Neural cell (in vitro differentiated cells): ENCODE measurements at regions not wholly inside any gene's neighbourhood (a gene's known extent, or its start where the extent isn't known, plus 50 kb on each side); places are given as distances from the start of the nearest gene placed in this dataset.

Experiments used
- H2AFZ ChIP-seq: fragments of 200-600, 300-800 bp; sonication (generic), shearing (Covaris generic); 2 replicates; pipeline ENCODE4 v1.6.0; 2014; ENCODE audit warnings: low read depth, mild to moderate bottlenecking, antibody characterized with exemption, low read length, moderate library complexity
- H3F3A ChIP-seq: fragments of 200-600 bp; shearing (Covaris generic); 2 replicates; pipeline ENCODE4 v1.6.1; 2016; ENCODE audit warnings: mild to moderate bottlenecking, moderate library complexity, mixed read lengths, antibody characterized with exemption, low read length; ENCODE audit not compliant: insufficient read depth, poor library complexity, severe bottlenecking
- H3K27ac ChIP-seq: fragments of 200-600, 300-800 bp; sonication (generic), shearing (Covaris generic); 2 replicates; pipeline ENCODE4 v1.5.1; 2014; ENCODE audit warnings: mild to moderate bottlenecking, low read length, moderate library complexity
- H3K27me3 ChIP-seq: fragments of 300-800, 200-600 bp; sonication (generic), shearing (Covaris generic); 2 replicates; pipeline ENCODE4 v1.6.0; 2014; ENCODE audit warnings: mild to moderate bottlenecking, low read depth, low read length, moderate library complexity; ENCODE audit not compliant: insufficient read depth
- H3K36me3 ChIP-seq: fragments of 300-800, 200-600 bp; sonication (generic), shearing (Covaris generic); 2 replicates; pipeline ENCODE4 v1.5.1; 2014; ENCODE audit warnings: mild to moderate bottlenecking, antibody characterized with exemption, low read length, moderate library complexity; ENCODE audit not compliant: insufficient read depth
- H3K4me2 ChIP-seq: fragments of 300-800, 200-600 bp; sonication (generic), shearing (Covaris generic); 2 replicates; pipeline ENCODE4 v1.6.0; 2014; ENCODE audit warnings: mild to moderate bottlenecking, low read length
- H3K4me3 ChIP-seq: fragments of 300-800, 200-600 bp; sonication (generic), shearing (Covaris generic); 2 replicates; pipeline ENCODE4 v1.5.1; 2014; ENCODE audit warnings: mild to moderate bottlenecking, low read length, moderate library complexity
- H3K79me2 ChIP-seq: fragments of 200-600 bp; shearing (Covaris generic); replicated peaks from 2 replicates; pipeline ENCODE4 v1.6.0; 2014; ENCODE audit warnings: mild to moderate bottlenecking, low read length, moderate library complexity; ENCODE audit not compliant: insufficient read depth
- H3K9ac ChIP-seq: fragments of 300-800, 200-600 bp; sonication (generic), shearing (Covaris generic); 2 replicates; pipeline ENCODE4 v1.6.1; 2016; ENCODE audit warnings: mild to moderate bottlenecking, low read length, mixed read lengths
- H3K9me2 ChIP-seq: fragments of 200-600 bp; shearing (Covaris generic); 2 replicates; pipeline ENCODE4 v1.6.1; 2016; ENCODE audit warnings: mild to moderate bottlenecking, low read length, mixed read lengths; ENCODE audit not compliant: insufficient read depth
- H3K9me3 ChIP-seq: fragments of 200-600, 300-800 bp; sonication (generic), shearing (Covaris generic); 2 replicates; pipeline ENCODE4 v1.6.1; 2016; ENCODE audit warnings: mild to moderate bottlenecking, mixed run types, low read length, moderate library complexity, mixed read lengths
- H4K20me1 ChIP-seq: fragments of 200-600 bp; shearing (Covaris generic); 2 replicates; pipeline ENCODE4 v1.6.1; 2016; ENCODE audit warnings: mild to moderate bottlenecking, mixed run types; ENCODE audit not compliant: insufficient read depth
- EP300 ChIP-seq: fragments of 450-650 bp; conservative IDR thresholded peaks from 2 replicates; pipeline ENCODE4 v1.6.1; 2014; ENCODE audit warnings: antibody characterized with exemption, mild to moderate bottlenecking, moderate library complexity; ENCODE audit not compliant: poor library complexity, severe bottlenecking
- EZH2 ChIP-seq: fragments of 200-600, 300-800 bp; shearing (Covaris generic), sonication (generic); IDR thresholded peaks from 2 replicates; pipeline ENCODE4 v1.6.1; 2014; ENCODE audit warnings: antibody characterized with exemption, low read length, borderline replicate concordance, mild to moderate bottlenecking; ENCODE audit not compliant: insufficient read depth, poor library complexity, severe bottlenecking
- MXI1 ChIP-seq: fragments of 450-650 bp; conservative IDR thresholded peaks from 2 replicates; pipeline ENCODE4 v1.6.1; 2014; ENCODE audit warnings: antibody characterized with exemption, mild to moderate bottlenecking; ENCODE audit not compliant: poor library complexity, severe bottlenecking
- POLR2AphosphoS5 ChIP-seq: IDR thresholded peaks from 2 replicates; pipeline ENCODE4 v1.6.1; 2012
- SMC3 ChIP-seq: fragments of 450-650 bp; conservative IDR thresholded peaks from 2 replicates; pipeline ENCODE4 v1.6.1; 2014; ENCODE audit warnings: antibody characterized with exemption, mild to moderate bottlenecking, moderate library complexity; ENCODE audit not compliant: poor library complexity
- TAF1 ChIP-seq: IDR thresholded peaks from 2 replicates; pipeline ENCODE4 v1.6.1; 2012; ENCODE audit warnings: low read depth
- TF ChIP-seq, protein P1 (sequence below): IDR thresholded peaks from 2 replicates; pipeline ENCODE4 v1.6.1; 2012; ENCODE audit warnings: borderline replicate concordance
- TF ChIP-seq, protein P2 (sequence below): fragments of 450-650 bp; IDR thresholded peaks from 2 replicates; pipeline ENCODE4 v1.5.1; 2014; ENCODE audit warnings: antibody characterized with exemption, mild to moderate bottlenecking, moderate library complexity; ENCODE audit not compliant: poor library complexity, severe bottlenecking

GRCh38 chr20:5465604-5465927, 145.2 kb downstream of the GPCPD1 start:
- no peaks in the 10 kb centered on the region for H3K79me2 ChIP-seq
- H3F3A ChIP-seq = no peaks in the 10 kb centered on the region
- no peak overlapping the region for H2AFZ ChIP-seq

GRCh38 chr20:5464901-5465603, 145.8 kb downstream of the GPCPD1 start:
- Histone ChIP-seq H3K36me3 (no peaks in the 10 kb centered on the region), H3F3A (no peaks in the 10 kb centered on the region), H3K4me3 (no peak overlapping the region), H2AFZ (no peak overlapping the region), H3K79me2 (no peaks in the 10 kb centered on the region), H3K27me3 (no peaks in the 10 kb centered on the region), H3K27ac (no peak overlapping the region), H3K9ac (no peak overlapping the region), H3K4me2 (no peak overlapping the region), H4K20me1 (no peaks in the 10 kb centered on the region), H3K9me3 (no peaks in the 10 kb centered on the region), H3K9me2 (no peaks in the 10 kb centered on the region)
- TF ChIP-seq TAF1 (no peak), EP300 (no peak), SMC3 (no peak), EZH2 (no peak), POLR2AphosphoS5 (no peak), MXI1 (no peak)
- TF ChIP-seq, protein P1, sequence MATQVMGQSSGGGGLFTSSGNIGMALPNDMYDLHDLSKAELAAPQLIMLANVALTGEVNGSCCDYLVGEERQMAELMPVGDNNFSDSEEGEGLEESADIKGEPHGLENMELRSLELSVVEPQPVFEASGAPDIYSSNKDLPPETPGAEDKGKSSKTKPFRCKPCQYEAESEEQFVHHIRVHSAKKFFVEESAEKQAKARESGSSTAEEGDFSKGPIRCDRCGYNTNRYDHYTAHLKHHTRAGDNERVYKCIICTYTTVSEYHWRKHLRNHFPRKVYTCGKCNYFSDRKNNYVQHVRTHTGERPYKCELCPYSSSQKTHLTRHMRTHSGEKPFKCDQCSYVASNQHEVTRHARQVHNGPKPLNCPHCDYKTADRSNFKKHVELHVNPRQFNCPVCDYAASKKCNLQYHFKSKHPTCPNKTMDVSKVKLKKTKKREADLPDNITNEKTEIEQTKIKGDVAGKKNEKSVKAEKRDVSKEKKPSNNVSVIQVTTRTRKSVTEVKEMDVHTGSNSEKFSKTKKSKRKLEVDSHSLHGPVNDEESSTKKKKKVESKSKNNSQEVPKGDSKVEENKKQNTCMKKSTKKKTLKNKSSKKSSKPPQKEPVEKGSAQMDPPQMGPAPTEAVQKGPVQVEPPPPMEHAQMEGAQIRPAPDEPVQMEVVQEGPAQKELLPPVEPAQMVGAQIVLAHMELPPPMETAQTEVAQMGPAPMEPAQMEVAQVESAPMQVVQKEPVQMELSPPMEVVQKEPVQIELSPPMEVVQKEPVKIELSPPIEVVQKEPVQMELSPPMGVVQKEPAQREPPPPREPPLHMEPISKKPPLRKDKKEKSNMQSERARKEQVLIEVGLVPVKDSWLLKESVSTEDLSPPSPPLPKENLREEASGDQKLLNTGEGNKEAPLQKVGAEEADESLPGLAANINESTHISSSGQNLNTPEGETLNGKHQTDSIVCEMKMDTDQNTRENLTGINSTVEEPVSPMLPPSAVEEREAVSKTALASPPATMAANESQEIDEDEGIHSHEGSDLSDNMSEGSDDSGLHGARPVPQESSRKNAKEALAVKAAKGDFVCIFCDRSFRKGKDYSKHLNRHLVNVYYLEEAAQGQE = no peak
- TF ChIP-seq, protein P2, sequence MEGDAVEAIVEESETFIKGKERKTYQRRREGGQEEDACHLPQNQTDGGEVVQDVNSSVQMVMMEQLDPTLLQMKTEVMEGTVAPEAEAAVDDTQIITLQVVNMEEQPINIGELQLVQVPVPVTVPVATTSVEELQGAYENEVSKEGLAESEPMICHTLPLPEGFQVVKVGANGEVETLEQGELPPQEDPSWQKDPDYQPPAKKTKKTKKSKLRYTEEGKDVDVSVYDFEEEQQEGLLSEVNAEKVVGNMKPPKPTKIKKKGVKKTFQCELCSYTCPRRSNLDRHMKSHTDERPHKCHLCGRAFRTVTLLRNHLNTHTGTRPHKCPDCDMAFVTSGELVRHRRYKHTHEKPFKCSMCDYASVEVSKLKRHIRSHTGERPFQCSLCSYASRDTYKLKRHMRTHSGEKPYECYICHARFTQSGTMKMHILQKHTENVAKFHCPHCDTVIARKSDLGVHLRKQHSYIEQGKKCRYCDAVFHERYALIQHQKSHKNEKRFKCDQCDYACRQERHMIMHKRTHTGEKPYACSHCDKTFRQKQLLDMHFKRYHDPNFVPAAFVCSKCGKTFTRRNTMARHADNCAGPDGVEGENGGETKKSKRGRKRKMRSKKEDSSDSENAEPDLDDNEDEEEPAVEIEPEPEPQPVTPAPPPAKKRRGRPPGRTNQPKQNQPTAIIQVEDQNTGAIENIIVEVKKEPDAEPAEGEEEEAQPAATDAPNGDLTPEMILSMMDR = no peak

More at GRCh38 chr20:5465604-5465927, 145.2 kb downstream of the GPCPD1 start:
- H3K36me3 ChIP-seq = no peaks in the 10 kb centered on the region
- no peak overlapping the region for H3K9ac ChIP-seq
- H3K27me3 ChIP-seq = no peaks in the 10 kb centered on the region
- H3K9me2 ChIP-seq = no peaks in the 10 kb centered on the region
- no peak overlapping the region for H3K27ac ChIP-seq
- TF ChIP-seq, protein P1 = no peak
- TF ChIP-seq MXI1 = no peak
- no peaks in the 10 kb centered on the region for H4K20me1 ChIP-seq
- H3K4me3 ChIP-seq = no peak overlapping the region
- H3K9me3 ChIP-seq = no peaks in the 10 kb centered on the region
- no peak overlapping the region for H3K4me2 ChIP-seq
